ENCODE measurements at regions not wholly inside any gene's neighbourhood (a gene's known extent, or its start where the extent isn't known, plus 50 kb on each side); places are given as distances from the start of the nearest gene placed in this dataset.
"Not testable (repeated sequence)": the region's sequence is repeated elsewhere in the genome, so short reads cannot be mapped to it uniquely, and the experiment has no call there.

DNA sequence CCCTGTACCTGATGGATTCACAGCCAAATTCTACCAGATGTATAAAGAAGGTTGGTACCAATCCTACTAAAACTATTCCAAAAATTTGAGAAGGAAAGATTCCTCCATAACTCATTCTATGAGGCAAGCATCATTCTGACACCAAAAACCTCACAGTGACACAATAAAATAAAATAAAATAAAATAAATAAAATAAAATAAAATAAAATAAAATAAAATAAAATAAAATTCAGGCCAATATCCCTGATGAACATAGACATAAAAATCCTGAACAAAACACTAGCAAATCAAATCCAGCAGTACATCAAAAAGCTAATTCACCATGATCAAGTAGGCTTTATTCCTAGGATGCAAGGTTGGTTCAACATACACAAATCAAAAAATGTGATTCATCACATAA, 108.1 kb downstream of the PROX1 start:
- not testable (repeated sequence) for DNase-seq

DNA sequence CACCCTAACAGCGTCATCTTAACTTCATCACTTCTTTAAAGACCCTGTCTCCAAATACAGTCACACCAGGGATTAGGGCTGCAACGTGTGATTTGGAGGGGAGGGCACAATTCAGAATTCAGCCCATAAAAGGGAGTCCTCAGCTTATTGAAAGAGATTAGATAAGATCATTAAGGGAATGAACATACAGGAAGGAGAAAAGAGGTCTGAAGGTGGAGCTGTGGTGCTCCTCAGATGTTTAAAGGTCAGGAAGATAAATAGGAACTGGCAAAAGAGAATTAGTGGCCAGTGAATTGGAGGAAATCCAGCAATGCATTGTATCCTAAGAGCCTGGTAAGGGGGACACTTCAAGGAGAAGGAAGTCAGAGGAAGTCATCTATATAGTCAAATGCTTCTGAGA, 113.5 kb downstream of the PROX1 start:
- DNase-seq, result no peak

DNA sequence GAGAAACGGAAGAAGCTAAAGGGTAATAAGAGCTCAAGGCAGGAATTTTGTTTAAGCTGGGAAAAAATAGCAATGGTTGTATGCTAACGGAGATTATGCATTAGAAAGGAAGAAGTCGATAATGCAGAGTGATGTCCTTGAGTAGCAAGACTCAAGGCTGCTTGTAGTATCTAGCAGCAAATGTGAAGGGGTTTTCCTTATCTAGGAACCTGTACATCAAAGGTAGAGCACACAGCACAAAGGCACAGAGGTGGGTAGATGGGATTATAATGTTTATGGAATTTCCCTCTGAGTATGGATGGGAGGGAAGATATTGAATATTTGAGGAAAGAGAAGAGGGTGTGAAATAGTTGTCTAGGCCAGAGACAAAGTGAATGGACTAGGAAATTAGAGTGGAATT, 114.1 kb downstream of the PROX1 start:
- DNase-seq, result no peak

DNA sequence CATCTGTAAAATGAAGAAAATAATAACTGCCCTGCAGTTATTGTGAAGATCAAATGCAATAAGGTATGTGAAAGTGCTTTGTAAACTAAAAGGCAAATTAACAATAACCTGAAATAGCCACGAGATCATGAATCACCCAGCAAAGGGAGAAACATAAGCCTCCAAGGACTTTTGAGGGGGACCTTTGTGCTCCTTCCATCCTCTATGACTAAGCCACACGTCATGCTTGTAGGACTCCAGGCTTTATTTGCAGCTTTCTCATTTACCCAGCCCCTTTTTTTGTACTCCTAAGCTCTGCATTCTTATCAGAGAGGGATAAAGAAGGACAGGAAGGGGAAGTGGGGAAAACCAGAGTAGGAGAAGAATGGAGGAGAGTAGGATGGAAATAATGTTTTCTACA, 115.1 kb downstream of the PROX1 start:
- no peak for DNase-seq

DNA sequence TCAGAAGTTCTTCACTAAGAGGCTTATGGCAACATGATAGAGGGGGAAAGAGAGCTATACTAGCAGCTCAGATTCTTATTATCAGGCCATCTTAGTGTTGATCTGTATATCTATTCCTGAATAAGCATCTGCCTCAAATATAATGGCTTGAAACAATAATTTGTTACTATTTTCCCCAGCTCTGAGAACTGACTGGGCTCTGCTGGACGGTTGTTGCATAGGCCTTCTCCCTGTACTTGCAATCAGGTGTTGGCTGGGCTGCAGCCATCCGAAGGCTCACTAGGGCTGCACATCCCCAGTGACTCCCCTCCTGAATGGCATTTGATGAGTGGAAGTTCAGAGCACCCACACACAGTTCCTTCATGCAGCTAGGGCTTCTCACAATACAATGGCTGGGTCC, 116.0 kb downstream of the PROX1 start:
- no peak for DNase-seq

DNA sequence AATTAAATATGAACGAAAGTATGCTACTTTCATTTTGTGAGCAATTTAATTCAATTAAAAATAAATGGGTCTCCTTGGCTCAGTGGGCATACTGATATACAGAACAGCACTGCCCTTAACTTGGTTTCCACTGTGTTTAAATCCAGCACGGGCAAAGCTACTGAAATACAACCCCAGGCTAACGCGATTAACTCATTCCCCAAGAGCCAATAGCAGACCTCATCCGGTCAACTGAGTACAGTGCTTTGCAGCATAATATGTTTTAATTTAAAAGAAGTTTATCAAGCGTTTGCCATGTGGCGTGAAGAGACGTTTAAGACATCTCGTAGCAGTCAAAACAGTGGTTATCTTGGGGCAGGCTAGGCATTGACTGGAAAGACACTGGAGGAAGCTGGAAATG, 118.6 kb downstream of the PROX1 start:
- DNase-seq, result no peak

DNA sequence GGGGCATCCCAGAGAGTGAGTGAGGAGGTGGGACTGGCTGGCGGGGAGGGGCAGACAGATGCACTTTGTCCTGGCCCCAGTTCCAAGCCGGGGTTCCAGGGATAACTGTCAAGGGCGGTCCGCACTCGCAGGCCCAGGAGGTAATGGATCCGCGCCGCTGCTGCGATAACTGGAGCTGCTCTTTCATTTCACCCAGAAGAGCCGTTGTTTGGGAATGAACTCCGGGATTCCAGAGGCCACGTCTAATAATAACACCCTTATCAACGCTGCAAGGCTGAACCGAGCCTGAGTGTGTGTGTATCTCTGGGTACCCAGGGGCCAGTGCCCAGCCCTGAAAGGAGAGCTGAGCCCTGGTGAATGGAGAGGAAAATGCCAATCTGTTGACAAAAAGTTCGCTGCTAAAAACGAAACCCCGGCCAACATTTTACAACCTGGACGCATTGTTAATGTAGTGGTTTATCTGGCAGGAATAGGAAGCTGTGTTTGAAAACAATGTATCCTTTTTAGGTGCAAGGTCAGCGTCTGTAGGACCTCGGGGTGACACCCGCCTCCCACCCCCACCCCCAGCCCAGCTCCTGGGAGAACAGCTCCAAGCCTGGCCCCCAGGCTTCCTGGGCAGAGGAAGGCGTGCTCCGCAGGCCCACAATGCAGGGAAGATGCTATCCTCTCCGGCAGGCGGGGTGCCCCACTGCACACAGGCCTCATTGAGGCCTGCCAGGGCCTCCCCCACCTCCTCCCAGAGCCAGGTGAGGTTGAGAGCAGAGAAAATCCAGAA, 119.7 kb downstream of the PROX1 start:
- DNase-seq, result no peak

DNA sequence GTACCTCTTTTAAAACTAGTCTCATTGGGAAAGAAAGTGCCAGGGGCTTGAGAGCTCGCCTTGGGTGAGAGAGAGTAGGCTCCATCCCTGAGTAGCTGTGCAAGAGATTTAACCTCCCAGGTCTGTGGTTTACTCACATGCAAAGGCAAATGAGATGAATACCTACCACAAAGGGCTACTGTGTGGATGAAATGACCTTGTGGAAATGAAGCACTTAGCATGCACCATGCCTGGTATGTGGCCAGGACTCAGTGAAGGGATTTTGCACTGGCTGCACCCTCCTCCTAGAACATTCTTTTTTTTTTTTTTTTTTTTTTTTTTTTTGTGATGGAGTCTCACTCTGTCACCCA, 120.3 kb downstream of the PROX1 start:
- no peak for DNase-seq

DNA sequence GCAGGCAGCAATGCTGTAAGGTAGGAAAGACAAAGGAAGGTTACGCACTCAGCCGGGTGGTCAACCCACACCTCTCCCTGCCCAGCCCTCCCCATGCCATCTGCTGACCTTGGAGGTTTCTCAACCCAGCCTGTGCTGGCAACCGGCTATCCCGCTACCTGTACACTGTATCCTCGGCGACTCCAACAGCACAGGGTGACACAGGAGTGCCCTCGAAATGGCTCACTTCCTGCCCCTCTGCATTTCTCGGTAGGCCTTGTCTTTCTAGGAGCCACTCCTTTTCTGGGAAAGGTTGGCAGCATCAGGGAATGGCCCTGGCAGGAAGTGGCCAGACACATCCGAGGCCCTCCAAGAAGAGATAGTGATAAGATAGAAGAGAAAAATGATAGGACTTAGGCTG, 124.0 kb downstream of the PROX1 start:
- no peak for DNase-seq

DNA sequence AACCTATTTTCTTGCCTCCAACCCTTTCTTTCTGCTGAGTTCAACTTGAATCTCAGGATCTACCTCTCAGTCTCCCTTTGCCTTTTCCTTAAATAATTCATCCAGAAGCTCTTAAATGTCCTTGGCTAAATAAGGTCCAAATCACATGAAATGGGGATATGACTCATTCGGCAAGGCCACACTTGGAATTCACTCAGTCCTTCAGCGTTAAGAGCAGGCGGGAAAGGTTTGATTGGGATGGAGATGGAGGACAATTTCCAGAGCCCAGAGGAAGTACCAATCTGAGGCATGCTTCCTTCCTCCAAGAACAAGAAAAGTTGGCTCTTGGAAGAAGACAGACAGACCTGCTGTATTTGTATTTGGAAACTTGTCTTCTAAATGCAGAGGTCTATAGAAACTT, 128.5 kb downstream of the PROX1 start:
- no peak for DNase-seq

DNA sequence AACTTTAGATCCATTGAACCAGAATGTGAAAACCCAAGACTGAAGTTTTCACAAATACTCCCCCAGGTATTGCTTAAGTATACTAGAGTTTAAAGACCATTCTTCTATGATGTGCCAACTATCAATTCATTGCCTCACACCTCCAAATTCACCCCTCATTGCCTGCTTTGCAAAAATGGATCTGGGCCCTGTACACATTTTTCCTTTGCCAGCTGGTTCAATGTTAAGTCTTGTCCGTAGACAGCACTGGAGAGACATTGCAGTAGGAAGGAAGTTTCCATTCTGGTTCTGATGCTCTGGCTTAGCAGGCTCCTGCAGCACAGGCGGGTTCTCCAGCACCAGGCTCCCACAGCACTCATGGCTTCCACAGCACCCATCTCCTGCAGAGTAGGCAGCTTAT, 130.0 kb downstream of the PROX1 start:
- no peak for DNase-seq

DNA sequence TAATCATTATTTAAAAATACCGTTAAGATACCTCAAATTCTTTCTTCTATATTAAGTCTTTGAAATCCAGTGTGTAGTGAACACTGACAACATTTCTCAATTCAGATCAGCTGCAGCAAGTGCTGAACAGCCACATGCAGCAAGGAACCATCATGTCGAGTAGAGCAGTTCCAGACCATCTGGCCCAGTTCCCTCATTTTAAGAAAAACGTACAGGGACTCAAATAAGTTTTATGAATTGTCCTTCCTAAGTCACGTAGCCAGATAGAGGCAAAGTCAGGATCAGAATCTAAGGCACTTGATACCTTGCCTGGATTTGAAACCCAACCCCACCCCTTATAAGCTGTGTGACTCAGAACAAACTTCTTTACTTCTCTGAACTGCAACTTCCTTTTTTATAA, 132.4 kb downstream of the PROX1 start:
- no peak for DNase-seq

DNA sequence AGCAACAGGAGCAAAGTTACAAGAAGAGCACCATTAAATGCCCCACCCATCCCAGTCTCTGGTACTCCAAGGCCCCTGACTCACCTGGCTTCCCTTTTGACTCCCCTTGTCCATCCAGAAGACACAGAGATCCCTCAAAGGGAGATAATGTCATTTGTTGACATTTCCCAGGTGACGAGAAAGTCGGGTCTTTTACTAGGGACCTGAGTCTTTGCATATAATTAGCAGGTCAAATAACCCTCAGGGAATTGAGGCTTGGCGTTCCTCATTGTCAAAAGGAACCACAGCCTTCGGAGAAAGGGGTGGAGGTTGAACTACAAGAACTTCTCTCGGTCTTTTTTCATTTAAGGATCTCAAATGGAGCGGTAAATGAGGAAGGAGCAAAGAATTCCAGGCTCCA, 133.2 kb downstream of the PROX1 start:
- DNase-seq, result peak; percentile 85

DNA sequence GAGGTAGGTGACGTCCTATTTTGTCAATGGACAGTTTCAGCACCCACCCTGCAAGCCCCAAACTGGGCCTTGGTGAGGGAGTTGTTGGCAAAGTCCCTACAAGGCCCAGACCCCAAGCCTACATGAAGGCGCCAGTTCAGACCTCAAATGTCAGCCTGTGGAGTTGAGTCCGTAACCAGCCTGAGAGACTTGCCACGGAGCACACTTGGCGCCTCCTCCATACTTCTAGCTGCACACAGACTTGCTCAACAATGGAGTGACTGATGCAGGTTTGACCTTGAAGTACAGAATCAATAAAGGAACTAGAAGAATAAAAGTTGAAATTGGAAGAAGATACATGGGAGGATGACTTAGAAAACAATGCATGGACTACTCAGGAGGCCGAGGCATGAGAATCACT, 134.3 kb downstream of the PROX1 start:
- DNase-seq, result no peak

DNA sequence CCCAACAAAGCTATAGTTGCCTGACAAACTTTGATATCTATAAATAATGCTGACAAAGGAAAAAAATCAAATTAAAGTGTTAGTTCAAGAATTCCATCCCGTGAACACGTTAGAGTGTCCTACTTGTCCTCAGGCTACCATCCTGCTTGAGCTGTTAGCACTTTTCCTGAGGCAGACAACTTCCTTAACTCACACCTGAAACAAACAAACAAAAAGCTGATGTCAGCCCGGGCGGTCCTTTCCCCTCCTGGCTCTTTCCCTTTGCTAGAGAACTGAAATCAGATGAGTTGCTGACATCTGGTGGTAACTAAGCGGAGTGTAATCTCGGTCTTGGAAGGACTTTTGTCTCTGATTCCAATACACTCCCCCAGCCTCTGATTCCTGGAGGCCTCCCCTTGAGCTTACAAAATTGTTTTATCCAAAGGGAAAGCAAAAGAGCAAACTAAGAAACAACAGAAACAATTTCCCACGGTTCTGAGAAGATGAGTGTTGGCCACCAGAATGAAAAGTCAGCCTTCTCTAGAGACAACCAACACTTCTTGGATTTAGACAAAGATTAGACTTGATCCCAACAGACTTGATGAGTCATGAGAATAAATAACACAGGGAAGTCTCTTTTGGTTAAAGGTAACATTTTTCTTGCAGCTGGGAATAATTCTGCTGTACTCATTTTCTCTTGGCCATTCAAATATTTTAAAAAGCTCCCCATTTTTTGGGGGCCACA, 135.4 kb downstream of the PROX1 start:
- peak; percentile 93 for DNase-seq

DNA sequence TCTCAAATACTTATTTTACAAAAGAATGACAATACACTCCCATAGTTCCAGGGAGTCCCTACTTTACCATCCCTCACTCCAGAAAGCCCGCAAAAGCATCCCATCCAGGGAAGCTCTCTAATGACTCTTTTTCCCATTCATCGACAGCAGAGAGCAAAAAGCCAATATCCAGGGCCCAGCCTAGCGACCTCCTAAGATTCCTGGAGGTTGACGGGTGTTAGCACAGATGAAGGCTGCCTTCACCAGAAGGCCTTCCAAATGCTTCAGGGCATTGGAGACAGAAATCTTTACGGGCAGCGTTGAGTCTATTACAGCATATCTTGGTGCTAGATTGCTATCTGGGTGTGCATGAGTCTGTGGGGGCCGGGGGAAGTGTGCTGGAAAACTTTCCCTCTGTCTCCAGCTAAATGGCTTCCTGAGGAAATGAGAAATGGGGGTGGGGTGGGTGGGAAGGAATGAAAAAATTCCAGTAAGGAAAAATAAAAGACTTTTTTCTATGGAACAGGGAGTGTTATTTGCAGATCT, 136.6 kb downstream of the PROX1 start:
- peak; percentile 22 for DNase-seq

DNA sequence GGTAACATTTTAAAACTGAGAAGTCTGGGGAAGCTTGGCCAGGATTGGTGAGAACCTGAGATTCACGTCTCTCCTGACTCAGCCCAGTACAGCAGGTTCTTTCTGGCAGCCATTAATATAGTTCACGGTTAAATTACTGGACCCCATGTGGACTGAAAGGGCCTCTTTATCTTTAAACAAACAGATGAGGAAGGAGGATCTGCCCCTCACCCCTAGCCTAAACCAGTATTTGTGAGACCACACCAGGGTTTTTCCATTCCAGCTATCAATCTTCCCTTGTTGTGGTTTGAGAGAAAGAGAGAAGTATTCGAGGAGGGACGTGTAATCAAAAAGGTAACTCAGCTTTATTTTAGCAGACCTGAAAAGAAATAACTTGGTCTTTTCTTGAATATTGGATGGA, 137.1 kb downstream of the PROX1 start:
- DNase-seq, result peak; percentile 85

DNA sequence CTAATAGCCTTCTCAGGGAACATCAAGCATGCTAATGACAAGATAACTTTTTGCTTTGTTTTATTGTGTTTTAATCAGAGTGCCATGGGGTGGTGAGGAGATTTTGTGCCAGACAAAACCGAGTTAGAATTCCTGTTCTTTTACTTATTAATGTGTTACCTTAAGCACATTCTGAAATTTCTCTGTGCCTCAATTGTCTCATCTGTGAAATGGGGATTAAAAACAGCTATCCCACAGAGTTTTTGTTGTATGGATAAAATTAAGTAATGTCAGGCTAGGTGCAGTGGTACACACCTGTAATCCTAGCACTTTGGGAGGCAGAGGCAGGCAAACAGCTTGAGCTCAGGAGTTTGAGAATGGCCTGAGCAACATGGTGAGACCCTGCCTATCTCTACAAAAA, 138.0 kb downstream of the PROX1 start:
- no peak for DNase-seq

DNA sequence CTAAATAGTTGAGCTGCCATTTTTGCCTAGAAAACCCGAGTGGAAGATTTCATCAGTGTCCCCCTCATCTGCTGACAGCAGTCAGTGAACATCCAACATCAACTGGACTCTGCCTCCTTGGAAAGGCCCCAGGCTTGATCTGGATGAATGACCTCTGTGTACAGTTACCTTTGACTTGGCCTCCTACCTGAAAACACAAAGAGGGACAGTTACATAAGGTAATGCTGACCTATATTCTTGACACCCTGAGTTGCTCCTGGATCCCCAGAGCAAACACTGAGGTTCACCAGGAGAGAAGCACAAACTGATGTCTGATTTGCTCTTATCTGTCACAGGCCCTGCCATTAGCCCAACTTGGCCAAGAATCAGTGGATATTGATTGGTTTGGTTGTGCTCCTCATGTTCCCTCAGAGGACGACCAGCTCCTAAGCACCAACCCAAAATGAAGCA, 138.9 kb downstream of the PROX1 start:
- no peak for DNase-seq

DNA sequence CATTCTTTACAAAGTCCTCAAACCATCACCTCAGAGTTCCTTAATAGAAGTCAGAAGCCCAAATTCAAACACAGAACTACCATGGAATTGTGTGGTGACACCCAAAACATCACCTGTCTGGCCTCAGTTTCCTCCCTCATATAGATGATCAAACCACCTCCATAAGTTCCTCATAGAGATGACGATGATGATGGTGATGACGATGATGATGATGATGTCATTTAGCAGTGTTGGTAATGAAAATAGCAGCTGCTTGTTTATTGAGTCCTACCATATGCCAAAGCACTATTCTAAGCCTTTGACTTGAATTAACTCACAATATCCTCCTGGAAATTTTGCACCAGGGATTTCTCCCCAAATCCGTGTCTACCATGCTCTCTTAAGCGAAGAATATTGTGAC, 139.9 kb downstream of the PROX1 start:
- no peak for DNase-seq

DNA sequence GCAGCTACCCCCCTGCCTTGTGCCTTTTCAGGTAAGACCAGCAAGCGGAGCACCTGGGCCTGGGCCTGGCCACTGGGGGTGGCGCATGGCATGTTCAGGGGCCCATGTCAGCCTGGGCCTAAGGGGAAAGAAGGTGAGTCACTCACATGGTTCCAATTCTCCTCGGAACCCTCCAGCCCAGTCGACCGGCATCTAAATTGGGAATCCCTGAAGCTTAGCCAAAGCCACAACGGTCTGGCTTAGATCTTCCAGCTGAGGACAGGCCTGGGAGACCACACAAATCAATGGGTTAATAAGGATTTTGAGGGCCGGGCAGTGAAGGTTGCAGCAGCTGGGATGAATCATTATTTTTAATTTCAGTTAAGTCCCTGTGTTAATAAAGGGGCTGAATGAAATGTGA, 145.1 kb upstream of the SMYD2 start:
- DNase-seq, result no peak

DNA sequence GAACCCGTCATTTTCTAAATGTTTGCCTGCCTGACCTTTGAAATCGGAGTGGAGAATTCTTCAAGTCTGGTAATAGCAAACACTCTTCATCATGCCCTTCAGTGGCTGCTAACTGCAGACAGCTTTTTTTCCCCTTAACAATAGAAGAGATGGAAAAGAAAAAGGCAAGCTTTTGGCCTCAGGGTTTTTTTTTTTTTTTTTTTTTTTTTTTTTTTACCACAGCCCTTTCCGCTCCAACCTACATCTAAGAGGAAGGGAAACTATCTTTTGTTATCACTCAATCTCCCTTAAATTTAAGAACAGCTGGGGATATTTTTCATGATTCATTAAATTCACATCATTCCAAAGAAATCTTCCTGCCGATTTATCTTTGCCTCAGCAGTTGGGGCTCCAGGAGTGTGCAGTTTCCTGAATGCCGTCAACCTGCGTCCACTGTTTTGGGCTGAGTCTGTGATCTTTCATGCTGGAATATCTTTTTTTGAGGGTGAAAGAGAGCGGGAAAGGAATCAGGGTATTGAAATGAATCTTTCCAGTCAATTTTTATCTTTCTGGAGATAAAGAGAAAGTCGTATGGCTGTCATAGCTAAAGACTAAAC, 144.5 kb upstream of the SMYD2 start:
- DNase-seq, result peak; percentile 52

DNA sequence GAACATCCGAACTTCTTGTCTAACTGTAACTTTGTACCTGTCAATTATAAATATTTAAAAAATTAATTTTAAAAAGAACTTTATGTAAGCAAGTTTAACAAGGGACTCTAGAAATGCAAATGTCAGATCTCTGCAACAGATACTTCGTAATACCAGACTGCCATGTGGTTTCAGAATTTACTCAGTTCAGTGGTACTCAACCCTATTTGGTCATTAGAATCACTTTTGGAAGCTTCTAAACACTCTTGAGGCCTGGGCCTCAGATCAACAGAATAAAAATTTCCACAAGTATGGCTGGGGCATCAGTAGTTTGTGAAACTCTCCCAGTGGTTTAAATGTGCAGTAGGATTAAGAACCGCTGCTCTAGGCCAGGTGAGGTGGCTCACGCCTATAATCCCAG, 139.5 kb upstream of the SMYD2 start:
- DNase-seq, result no peak

Data from NCI-H69 (cell line).